ENCODE measurements at regions not wholly inside any gene's neighbourhood (a gene's known extent, or its start where the extent isn't known, plus 50 kb on each side); places are given as distances from the start of the nearest gene placed in this dataset.
"Not testable (repeated sequence)": the region's sequence is repeated elsewhere in the genome, so short reads cannot be mapped to it uniquely, and the experiment has no call there.

DNA sequence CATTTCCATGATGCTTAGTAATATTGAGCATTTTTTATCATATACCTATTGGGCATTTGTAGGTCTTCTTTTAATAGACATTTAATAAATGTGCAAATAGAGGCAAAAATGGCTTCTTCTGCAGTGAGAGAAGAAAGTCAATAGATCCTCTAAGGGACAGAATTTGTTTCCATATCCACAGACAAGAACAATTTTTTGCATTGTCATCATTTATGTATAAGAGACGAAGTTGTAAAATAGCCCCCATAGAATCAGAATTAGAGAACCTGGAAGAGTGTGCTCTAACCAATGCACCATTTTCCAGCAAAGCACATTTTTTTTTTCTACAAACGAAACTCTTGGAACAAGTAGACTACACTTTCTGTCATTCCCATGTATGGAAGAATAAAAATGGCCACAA, 365.1 kb upstream of the PDE3A start:
- no peak for DNase-seq

DNA sequence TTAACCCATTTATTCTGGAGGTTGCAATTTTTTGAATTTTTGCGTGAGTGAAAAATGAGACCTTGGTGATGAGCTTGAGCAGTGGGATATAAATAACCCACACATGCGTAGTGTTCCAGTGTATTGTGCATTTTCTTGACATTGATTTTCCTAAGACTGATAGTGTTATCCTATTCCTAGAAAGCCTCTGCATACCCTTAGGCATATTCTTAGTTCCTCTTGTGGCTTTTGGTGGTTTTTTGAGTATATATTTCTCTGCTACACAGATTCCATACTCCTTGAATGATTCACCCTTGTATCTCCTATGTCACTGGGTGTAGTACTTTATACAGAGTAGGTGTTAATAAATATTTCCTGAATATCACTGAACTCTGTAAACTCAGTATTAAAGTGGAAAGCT, 363.4 kb upstream of the PDE3A start:
- no peak for DNase-seq

DNA sequence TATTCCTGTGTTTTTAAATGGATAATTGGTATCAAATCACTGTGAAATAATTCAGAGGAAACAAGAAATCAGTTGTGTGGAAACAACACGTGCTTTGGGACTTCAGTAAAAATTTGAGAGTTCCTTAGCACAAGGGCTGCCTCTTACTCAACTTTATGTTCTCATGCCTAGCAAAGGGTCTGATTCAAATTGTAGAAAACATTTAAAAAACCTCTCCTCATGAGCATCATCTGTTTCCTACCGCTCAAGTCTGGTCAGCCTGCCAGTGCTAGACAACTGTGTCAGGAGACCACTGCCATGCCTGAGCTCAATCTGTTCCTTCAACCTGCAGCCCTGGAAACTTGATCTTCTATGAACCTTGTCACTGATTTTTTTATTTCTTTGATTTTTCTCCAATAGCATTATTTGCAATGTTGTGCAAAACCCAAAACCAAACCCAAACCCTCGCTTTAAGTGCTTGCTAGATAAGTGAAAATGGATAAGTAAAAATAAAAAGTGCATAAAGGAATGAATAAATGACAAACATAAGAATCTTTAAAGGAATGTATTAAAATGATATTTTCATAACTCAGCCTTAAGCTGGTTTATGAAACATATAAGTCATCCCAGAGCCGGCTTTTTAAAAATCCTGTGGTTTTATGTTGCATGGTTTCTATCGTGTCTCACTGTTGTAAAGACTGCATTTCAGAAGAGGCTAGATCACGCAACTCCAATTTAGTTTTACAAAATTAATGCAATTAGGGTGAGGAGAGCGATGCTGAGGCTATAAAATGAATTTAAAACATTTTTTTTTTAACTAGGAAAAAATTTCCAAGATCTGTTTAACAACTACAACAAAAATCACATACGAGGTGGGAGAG, 361.2 kb upstream of the PDE3A start:
- DNase-seq: no peak

DNA sequence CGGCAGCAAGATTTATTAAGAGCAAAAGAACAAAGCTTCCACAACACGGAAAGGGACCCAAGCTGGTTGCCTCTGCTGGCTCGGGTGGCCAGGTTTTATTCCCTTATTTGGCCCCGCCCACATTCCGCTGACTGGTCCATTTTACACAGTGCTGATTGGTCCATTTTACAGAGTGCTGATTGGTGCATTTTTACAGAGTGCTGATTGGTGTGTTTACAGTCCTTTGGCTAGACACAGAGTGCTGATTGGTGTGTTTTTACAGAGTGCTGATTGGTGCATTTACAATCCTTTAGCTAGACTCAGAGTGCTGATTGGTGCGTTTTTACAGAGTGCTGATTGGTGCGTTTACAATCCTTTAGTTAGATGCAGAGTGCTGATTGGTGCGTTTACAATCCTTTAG, 358.4 kb upstream of the PDE3A start:
- not testable (repeated sequence) for DNase-seq

DNA sequence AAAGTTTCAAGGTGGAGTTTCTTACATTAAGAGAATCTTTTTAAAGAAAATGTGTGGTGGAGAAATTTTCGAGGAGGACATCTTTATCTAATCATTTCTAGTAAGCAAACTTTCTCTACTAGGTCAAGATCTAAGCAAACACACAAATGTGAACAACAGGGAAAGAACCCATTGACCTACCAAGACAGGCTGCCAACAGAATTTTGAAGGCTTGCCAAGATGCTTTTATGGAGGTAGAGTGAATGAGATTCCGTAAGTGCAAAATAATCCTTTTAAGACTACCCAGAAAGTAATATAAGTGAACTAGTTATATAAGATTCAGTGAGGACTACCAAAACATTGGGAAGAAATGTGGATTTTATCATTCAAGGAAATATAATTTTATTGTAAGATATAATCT, 357.1 kb upstream of the PDE3A start:
- DNase-seq: no peak

DNA sequence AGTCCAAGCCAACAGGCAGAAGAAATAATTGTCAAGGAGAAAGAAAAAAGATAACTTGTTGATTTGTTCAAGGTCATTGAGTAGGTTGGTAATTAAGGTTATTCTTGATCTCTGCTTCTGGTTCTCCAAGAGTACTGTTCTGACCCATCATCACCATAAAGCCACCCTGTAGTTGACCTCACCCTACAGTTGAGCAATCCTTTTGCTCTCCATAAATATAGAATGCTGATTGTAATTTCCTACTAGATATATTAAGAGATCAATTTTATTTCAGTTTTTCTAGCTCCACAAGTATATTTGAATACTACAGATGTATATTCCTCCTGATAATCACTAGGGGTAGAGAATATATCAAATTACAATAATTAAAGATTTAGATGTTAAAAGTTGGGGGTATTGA, 350.5 kb upstream of the PDE3A start:
- no peak for DNase-seq

DNA sequence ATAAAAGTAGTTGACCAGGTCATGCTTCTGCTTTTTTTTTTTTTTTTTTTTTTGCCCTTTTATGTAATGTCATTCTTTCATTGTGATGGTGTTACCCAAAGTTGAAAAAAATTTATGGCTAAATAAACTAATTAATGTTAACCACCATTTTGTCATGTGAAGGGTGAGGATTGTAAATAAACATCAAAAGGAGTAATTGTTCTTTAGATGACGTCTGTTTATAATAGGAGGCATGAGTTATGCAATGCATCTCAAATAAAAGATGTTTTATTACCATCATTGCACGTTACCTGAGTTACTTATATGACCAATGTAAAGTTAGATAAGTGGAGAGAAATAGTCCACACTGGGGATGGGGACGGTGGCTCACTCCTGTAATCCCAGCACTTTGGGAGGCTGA, 349.9 kb upstream of the PDE3A start:
- DNase-seq: peak; percentile 42

DNA sequence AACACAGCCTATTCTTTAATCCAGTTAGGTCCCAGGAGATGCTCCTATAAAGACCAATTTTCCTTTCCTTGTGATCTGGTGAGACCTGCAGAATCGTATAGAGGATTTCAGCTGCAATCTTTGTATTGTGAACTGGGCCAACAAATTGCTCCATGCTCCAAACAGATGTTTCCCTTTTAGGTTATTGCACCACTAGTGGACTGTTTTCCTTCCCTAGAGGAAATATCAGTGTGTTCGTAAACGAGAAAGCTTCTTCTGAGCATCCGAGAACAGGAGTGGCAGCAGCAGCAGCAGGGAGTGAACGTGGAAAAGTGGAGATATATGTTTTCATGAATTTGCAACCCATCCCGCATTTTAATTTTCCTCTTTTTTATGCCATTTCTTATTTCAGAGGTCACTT, 344.1 kb upstream of the PDE3A start:
- DNase-seq: no peak

DNA sequence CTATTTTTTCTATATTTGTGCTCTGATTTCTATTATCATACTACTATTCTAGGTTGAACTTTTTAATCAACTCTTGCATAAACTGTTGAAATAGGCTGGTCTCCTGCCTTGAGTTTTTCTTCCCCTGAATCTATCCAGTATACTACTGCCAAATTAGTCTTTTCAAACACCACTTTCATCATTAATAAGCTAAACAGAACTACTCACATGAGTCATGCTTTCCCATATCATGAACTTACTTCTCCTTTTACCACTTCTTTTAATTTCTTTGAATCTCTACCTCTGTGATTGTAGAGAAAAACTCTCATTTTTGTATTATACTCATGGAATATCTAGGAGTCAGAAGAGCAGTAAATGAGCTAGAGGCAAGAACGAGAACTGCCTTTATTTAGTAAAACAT, 340.3 kb upstream of the PDE3A start:
- no peak for DNase-seq

DNA sequence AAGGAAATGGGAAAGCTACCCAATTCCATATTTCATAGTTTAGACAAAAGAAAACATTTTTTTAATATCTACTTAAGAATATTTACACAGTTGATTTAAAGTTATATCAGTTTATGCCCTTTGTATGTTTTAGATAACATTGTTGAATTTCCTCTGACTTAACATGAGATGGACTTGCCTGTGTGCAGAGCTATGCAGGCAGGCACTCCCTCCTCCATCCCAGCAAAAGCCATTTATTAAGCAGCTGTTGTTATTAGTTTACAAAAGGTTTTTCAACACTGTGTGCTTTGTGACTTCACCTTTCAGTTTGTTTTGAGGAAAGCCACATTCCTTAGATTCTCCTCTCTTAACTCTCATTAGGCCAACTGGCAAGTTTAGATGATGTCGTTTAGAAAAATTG, 337.5 kb upstream of the PDE3A start:
- DNase-seq: no peak

DNA sequence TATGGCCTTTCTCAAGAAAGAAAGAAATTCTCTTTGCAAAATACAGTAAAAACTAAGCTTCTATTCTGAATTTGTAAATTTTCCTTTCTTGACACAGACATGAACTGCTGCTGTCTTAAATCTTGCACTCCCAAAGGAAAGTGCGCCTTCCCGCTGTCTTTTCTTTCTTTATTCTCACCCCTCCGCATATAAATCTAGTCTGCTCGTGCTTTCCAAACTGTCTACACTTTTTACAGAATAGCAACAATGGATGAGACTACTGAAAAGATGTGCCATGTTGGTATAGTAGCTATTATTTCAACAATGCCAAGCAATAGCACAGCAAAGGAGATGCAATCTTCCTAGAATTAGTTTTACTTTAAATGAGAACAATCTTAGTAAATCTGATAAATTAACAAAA, 328.8 kb upstream of the PDE3A start:
- DNase-seq: no peak

DNA sequence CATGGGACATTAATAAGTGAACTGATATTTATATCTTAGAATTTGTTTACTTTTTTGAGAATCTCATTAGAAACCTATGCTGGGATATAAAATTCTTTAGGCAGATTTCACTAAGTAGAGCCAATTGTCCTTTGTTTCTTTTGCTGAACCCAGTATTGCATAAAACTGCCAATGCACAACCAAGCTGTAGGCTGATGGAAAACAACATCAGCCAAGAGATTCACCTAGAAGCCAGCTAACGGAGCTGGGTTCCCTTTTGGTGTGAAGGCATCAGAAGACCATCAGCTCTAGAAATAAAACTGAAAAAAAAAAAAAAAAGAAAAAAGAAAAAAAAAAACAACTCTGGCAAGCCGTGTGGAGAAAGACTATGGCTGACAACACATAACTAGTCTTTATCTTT, 328.2 kb upstream of the PDE3A start:
- no peak for DNase-seq

DNA sequence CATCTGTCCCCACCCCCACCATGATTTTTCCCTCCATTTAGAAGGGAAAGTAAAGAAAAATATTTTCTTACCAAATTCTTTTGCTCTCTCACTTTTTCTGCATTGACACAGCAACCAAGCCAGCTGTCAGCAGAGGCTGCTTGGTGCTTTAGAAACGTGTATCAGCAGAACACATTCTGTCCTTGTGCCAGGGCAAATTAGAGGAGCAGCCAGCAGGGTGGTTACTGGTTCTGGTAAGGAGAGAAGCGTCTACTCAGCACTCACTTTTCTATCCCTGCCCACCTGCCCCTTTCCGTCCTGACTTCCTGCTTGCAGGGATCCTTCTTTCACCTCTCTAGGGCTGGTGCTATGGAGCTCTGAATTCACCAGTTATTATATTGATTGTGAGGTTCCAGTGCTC, 327.5 kb upstream of the PDE3A start:
- DNase-seq: no peak

DNA sequence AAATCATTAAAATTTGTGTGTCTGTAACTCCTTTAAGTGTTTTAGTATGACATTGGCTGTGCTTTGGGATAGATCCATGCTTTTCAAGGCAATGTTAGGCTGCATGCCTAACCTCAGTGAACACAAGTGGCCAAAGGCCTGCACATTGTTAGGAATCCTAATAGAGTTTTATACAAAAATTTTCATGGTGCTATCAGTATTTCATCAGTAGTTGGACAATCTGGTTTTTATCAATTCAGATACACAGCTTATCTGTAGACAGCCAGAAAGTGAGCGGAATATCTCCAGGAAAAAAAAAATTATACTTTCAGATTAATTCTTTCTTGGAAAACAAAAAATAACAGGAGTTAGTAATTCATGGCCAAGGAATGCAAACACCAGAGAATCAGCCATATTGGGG, 324.0 kb upstream of the PDE3A start:
- no peak for DNase-seq

DNA sequence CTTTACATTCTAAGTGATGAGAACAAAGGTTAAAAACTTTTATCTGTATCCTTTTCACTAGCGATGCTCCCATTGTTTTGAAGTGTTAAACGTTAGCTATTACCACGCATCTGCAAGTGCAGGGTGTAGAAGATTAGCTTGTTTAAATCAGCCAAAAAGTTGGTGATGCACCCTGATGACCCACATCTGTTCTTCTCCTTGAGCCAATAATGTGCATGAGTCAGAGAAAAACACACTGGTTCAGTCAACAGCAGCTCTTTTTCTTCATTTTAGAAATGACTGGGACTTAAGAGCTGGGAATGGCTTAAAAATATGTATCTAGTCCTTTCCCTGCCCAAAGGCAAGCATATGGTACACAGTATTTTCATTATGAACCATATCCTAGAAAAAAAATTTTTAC, 323.5 kb upstream of the PDE3A start:
- DNase-seq: no peak

DNA sequence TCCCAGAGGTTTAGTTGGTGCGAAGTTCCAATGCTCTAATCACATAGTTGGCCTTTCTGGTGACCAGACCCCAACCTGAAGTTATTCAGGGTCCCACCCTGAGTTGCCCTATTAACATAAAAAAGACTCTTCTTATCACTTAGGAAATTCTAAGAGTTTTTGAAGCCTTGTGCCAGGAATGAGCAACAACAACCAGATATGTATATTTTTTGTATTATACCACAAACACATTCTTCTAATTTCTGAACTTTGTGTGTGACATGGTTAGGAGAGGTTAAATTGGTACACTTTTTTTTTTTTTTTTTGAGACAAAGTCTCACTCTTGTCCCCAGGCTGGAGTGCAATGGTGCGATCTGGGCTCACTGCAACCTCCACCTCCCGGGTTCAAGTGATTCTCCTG, 320.4 kb upstream of the PDE3A start:
- no peak for DNase-seq

DNA sequence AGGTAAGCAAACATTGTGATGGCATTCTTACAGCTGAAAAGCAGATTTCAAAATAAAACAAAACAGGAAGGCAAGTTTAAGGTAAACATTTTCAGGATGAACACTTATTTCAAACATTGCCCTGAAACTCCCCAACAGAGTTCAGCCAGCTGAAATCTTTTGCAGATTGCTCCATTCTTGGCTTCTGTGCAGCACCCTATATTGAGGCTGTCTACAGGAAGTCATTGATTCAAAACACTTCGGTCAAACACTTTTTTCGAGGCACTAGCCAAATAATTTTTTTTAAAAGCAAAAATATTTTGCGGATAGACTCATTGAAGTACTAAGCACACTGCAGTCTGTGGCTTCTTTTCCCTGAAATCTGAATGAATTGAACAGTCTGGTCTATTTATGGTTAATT, 318.1 kb upstream of the PDE3A start:
- peak; percentile 69 for DNase-seq

DNA sequence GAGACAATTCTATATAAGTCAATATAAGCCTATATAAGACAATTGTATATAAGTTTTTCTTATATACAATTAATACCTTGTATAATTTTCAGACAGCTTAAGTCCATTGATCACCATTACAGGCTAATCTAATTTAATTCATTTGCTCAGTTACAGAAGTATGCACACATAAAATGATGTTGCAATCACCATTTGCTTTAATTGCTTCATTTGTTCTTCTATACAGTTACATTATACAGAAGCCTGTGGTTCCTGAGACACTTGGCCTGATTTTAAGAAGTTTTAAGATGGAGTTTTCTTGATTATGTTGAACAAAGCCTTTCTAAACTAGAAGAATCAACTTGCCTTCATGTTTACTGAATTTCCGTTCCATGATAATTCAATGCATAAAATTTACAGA, 314.6 kb upstream of the PDE3A start:
- DNase-seq: no peak

DNA sequence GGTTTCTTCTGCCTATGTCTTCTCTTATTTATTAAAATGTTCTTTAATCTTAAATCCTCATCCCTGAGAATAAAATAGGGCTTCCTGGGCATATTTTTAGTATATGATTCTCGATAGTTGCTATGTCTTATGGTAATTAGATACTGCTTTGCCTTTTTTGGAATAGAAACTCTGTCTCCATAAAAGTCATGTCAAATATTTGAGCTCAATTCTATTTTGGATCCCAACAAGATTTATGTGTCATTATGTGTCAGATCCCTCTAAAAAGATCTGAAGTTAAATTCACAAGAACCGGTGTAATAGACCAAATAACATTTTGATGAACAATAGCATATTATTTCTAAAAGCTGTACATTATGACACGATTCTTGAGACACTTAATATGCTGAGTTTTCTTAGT, 312.5 kb upstream of the PDE3A start:
- DNase-seq: no peak

DNA sequence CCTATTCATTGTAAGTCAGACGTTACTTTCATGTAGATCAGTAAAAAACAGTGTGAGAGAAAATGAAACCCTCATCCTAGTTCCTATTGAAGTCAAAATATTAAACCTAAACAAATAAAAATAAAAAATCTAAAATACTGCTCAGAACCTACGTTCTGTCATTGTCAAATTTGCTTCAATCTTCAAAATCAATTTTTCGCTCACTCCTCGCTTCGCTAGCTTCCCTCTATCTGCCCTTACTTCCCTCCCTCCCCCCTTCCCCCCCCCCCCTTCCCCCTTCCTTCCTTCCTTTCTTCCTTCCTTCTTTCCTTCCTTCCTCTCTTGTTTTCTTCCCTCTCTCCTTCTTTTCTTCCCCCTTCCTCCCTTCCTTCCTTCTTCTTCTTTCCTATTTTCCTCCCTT, 310.9 kb upstream of the PDE3A start:
- DNase-seq: no peak

DNA sequence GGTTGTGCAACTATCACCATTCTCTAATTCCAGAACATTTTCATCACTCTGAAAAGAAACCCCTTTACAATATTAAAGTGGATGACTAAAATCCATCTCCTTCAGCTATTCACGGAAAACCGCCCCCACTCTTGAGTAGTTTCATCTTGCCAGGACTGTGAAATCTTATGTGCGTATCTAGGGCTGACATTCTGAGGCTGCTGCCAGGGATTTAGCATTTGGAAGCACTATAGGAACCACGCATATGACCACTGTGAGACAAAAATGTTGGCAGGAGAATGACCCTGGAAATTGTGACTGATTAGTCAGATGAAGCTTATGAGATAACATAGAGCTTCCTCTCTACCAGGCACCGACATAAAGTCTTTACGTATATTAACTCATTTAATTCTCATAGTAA, 305.2 kb upstream of the PDE3A start:
- no peak for DNase-seq

DNA sequence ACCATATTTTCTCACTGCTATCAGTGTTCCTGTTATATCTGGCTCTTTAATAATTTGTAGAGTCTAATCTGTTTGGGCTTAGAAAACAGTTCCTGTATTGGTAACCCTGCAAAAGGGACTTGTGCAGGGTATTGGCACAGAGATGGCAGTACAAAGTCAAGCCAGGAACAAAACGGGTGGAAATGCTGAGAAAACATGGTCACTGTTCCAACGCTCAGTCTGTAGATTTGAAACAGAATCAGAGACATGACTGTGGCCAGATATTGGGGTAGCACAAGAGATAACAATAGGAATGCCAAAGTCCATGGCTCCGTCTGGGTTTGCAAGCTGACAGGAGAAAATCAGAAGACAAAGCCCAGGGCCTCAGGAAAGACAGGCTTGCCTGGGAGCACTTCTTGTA, 290.7 kb upstream of the PDE3A start:
- DNase-seq: no peak

DNA sequence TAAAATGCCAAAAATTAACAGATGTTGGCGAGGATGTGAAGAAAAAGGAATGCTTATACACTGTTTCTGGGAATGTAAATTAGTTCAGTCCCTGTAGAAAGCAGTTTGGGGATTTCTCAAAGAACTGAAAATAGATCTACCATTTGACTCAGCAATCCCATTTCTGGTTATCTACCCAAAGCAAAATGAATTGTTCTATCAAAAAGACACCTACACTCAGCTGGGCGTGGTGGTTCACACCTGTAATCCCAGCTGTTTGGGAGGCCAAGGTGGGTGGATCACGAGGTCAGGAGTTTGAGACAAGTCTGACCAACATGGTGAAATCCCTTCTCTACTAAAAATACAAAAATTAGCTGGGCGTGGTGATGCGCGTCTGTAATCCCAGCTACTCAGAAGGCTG, 279.3 kb upstream of the PDE3A start:
- no peak for DNase-seq

DNA sequence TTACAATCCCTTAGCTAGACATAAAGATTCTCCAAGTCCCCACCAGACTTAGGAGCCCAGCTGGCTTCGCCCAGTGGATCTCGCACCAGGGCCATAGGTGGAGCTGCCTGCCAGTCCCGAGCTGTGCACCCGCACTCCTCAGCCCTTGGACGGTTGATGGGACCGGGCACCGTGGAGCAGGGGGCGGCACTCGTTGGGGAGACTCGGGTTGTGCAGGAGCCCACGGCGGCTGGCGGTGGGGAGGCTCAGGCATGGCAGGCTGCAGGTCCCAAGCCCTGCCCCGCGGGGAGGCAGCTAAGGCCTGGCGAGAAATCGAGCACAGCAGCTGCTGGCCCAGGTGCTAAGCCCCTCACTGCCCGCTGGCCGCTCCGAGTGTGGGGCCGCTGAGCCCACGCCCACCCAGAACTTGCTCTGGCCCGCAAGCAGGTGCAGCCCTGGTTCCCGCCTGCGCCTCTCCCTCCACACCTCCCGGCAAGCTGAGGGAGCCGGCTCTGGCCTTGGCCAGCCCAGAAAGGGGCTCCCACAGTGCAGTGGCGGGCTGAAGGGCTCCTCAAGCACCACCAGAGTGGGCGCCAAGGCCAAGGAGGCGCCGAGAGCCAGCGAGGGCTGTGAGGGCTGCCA, 275.0 kb upstream of the PDE3A start:
- DNase-seq: not testable (repeated sequence)

DNA sequence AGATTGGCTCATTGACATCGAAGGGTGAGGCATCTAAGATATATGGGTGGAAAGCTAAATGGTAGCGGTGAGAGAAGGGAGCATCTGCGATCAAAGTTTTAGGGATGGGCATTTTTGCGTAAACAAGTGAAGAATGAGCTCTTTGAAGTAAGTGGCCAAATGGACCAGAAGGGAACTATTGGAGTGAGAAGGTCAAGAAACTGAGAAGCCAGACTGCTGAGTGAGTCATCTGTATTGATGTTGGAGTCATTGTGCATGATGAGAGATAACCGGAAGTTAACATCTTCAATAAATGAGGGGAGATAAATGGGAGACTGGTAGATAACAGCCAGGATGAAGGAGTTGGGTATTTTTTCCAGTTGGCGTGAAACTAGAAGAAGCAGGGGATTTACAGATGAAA, 271.9 kb upstream of the PDE3A start:
- DNase-seq: no peak

All from NCI-H748 treated with DMSO at 0.1 percent for 48 hours (cell line).